HEK293 (cell line): ENCODE measurements at regions not wholly inside any gene's neighbourhood (a gene's known extent, or its start where the extent isn't known, plus 50 kb on each side); places are given as distances from the start of the nearest gene placed in this dataset.

Source experiments
- BCL11A ChIP-seq: fragments of 450-650 bp; formaldehyde crosslinking; IDR thresholded peaks from 2 replicates; pipeline ENCODE4 v1.5.1; 2016; ENCODE audit warnings: low read depth, missing biosample characterization, missing genetic modification characterization
- CTCF ChIP-seq: fragments of 450-650 bp; formaldehyde crosslinking; IDR thresholded peaks from 2 replicates; pipeline ENCODE4 v1.5.1; 2016; ENCODE audit warnings: missing biosample characterization, missing genetic modification characterization
- MYNN ChIP-seq: fragments of 450-650 bp; formaldehyde crosslinking; IDR thresholded peaks from 2 replicates; pipeline ENCODE4 v1.5.1; 2016; ENCODE audit warnings: missing biosample characterization, missing genetic modification characterization, borderline replicate concordance
- PRDM1 ChIP-seq: fragments of 450-650 bp; formaldehyde crosslinking; IDR thresholded peaks from 2 replicates; pipeline ENCODE4; 2016; ENCODE audit warnings: missing biosample characterization, missing genetic modification characterization
- REST ChIP-seq: fragments of 450-650 bp; formaldehyde crosslinking; IDR thresholded peaks from 2 replicates; pipeline ENCODE4 v1.5.1; 2016; ENCODE audit warnings: missing biosample characterization, missing genetic modification characterization
- SALL2 ChIP-seq: fragments of 450-650 bp; formaldehyde crosslinking; IDR thresholded peaks from 2 replicates; pipeline ENCODE4 v1.5.0; 2017; ENCODE audit warnings: missing biosample characterization, mild to moderate bottlenecking, missing genetic modification characterization, borderline replicate concordance
- SETDB1 ChIP-seq: IDR thresholded peaks from one replicate; pipeline ENCODE4 v1.6.1; 2017; ENCODE audit warnings: mild to moderate bottlenecking, low read length, moderate library complexity, mixed read lengths; ENCODE audit not compliant: insufficient read length
- ZBTB49 ChIP-seq: fragments of 450-650 bp; formaldehyde crosslinking; IDR thresholded peaks from 2 replicates; pipeline ENCODE4 v1.5.1; 2016; ENCODE audit warnings: missing biosample characterization, missing genetic modification characterization, low read depth
- ZBTB7A ChIP-seq: fragments of 450-650 bp; formaldehyde crosslinking; IDR thresholded peaks from 2 replicates; pipeline ENCODE4 v1.5.1; 2016; ENCODE audit warnings: low read depth, missing biosample characterization, missing genetic modification characterization
- ZBTB8A ChIP-seq: fragments of 450-650 bp; formaldehyde crosslinking; IDR thresholded peaks from 2 replicates; pipeline ENCODE4 v1.5.1; 2016; ENCODE audit warnings: missing biosample characterization, missing genetic modification characterization
- ZNF146 ChIP-seq: fragments of 450-650 bp; formaldehyde crosslinking; IDR thresholded peaks from 2 replicates; pipeline ENCODE4 v1.5.1; 2016; ENCODE audit warnings: missing biosample characterization, missing genetic modification characterization
- ZNF560 ChIP-seq: fragments of 450-650 bp; formaldehyde crosslinking; IDR thresholded peaks from 2 replicates; pipeline ENCODE4 v1.5.1; 2017; ENCODE audit warnings: missing biosample characterization, missing genetic modification characterization, borderline replicate concordance
- ZNF785 ChIP-seq: fragments of 450-650 bp; formaldehyde crosslinking; IDR thresholded peaks from 2 replicates; pipeline ENCODE4 v1.5.1; 2016; ENCODE audit warnings: missing biosample characterization, missing genetic modification characterization
- ZSCAN5A ChIP-seq: fragments of 450-650 bp; formaldehyde crosslinking; IDR thresholded peaks from 2 replicates; pipeline ENCODE4 v1.5.1; 2016; ENCODE audit warnings: missing biosample characterization, missing genetic modification characterization

GRCh38 chr17:14593956-14594355 lies 293.1 kb downstream of the HS3ST3B1 start:
- no peak for TF ChIP-seq ZBTB7A (tag by site-specific recombination)
- no peak for TF ChIP-seq CTCF
- no peak for TF ChIP-seq REST (tag by site-specific recombination)
- TF ChIP-seq SETDB1, result no peak
- TF ChIP-seq ZSCAN5A, result no peak
- no peak for TF ChIP-seq ZBTB49 (tag by site-specific recombination)
- TF ChIP-seq ZNF146 (tag by site-specific recombination), result no peak
- TF ChIP-seq ZNF560 (tag by site-specific recombination), result no peak
- no peak for TF ChIP-seq MYNN (tag by site-specific recombination)
- no peak for TF ChIP-seq ZBTB8A
- no peak for TF ChIP-seq ZNF785 (tag by site-specific recombination)
- no peak for TF ChIP-seq PRDM1 (tag by site-specific recombination)
- no peak for TF ChIP-seq BCL11A (tag by site-specific recombination)
- TF ChIP-seq SALL2, result no peak
